Natural killer cell treated with Interleukin-12 subunit alpha and Interleukin-12 subunit beta and Interleukin-15 and Interleukin-18, amount 100 ng/mL, for 72 hours (primary cell): ENCODE measurements at regions not wholly inside any gene's neighbourhood (a gene's known extent, or its start where the extent isn't known, plus 50 kb on each side); places are given as distances from the start of the nearest gene placed in this dataset.
"Not testable (repeated sequence)": the region's sequence is repeated elsewhere in the genome, so short reads cannot be mapped to it uniquely, and the experiment has no call there.

Experiments
- ATAC-seq, 2 donors: fragments of 150-1000 bp; cut with Tn5 transposase in 1 of 2; sonication (Bioruptor Pico), chemical (Tn5 transposase) in 1 of 2; 2 replicates each; pipeline ENCODE4 v1.10.0; 2021
- DNase-seq: peaks from one replicate; pipeline ENCODE4 v3.0.0; 2022; ENCODE audit warnings: low spot score
- H3K27ac Mint-ChIP-seq, 2 donors: 1 replicate in 1 of 2; 2 replicates in 1 of 2; pipeline ENCODE4 v1.8.0; 2022; ENCODE audit warnings: mixed read lengths in 2 of 2, mild to moderate bottlenecking in 1 of 2, moderate library complexity in 1 of 2
- H3K27me3 Mint-ChIP-seq, 2 donors: 1 replicate in 1 of 2; 2 replicates in 1 of 2; pipeline ENCODE4 v1.8.0; 2022; ENCODE audit warnings: mixed read lengths in 2 of 2
- H3K36me3 Mint-ChIP-seq: one replicate; pipeline ENCODE4 v1.8.0; 2022; ENCODE audit warnings: mixed read lengths
- H3K4me1 Mint-ChIP-seq, 2 donors: 1 replicate in 1 of 2; 2 replicates in 1 of 2; pipeline ENCODE4 v1.8.0; 2022; ENCODE audit warnings: low read depth in 2 of 2, mixed read lengths in 2 of 2, mild to moderate bottlenecking in 1 of 2
- H3K4me3 Mint-ChIP-seq: one replicate; pipeline ENCODE4 v1.8.0; 2022; ENCODE audit warnings: mixed read lengths
- H3K9me3 Mint-ChIP-seq: 2 replicates; pipeline ENCODE4 v1.8.0; 2022; ENCODE audit warnings: mixed read lengths

DNA sequence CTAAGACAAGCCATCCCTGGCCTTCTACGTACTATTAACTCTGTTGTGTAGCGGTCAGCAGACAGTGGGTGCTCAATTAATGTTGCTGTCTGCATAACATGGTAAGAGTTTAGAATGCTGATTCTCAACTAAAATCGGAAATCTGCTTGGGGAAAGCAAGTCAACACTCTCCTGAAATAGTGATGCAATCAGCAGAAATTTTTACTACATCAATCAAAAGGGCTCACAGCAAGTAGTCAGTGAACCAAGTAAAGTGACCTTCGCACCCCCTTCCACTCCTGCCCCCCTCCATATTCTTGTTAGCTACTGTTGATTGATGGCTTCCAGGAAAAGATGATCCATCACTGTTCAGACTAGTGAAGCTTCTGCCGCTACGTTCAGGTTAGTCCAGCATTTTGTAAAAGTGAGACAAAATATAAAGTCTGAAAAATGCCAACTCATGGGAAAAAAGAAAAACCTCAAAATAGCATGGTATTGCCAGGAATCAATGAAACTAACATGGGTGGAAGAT lies 247.9 kb downstream of the HNRNPD start:
- DNase-seq: no peak
- no peak overlapping the region for H3K27ac Mint-ChIP-seq
- no peak overlapping the region for H3K4me3 Mint-ChIP-seq
- H3K36me3 Mint-ChIP-seq: no peaks in the 10 kb centered on the region
- no peaks in the 10 kb centered on the region for H3K4me1 Mint-ChIP-seq
- no peaks in the 10 kb centered on the region for H3K9me3 Mint-ChIP-seq
- ATAC-seq: no peak
- H3K27me3 Mint-ChIP-seq: peaks cover 11 to 18% of the 10 kb centered on the region in 2 donors

DNA sequence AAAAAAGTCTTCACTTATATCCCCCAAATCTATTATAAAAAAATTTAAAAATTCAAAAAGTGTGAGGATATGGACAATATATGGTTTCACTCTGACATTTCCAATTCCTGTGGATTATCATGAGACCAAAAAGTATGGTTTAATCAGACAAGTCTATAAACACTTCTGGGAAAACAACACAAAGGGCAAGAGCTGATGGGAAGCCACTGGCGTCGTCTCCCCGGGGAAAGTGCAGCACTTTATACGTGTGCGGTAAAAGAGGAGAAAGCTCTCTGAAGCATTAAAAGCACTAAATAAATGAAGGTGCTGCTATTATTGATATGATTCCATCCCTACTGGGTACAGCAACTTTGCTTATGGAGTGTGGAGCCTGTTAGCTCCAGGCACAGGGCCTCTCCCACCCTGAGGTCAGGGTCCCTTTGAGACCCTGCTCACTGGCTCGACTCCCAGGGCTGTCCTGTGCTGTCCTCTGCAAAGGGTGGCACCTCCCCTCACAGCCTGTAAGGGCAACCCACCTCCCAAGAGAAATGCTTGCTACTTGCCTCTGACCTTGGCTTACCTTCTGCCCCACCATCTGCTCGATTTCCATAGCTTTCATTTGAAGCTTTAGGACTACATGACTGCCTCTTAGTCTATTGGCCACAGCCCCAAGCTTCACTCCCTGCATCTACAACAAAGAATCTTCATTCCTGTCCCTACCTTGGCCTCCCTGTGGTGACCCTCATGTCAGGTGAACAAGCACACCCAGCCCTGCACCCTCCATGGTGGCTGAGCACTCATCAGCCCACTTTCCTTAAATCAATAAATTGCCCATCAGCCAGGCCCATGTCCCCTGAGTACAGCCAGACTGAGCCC lies 248.6 kb downstream of the HNRNPD start:
- ATAC-seq (peak; percentile 45 to 51), DNase-seq (no peak)
- Mint-ChIP-seq H3K27me3 (peaks cover 11 to 18% of the 10 kb centered on the region in 2 donors), H3K36me3 (no peaks in the 10 kb centered on the region), H3K9me3 (no peaks in the 10 kb centered on the region), H3K27ac (no peak overlapping the region), H3K4me1 (no peaks in the 10 kb centered on the region), H3K4me3 (no peak overlapping the region)

DNA sequence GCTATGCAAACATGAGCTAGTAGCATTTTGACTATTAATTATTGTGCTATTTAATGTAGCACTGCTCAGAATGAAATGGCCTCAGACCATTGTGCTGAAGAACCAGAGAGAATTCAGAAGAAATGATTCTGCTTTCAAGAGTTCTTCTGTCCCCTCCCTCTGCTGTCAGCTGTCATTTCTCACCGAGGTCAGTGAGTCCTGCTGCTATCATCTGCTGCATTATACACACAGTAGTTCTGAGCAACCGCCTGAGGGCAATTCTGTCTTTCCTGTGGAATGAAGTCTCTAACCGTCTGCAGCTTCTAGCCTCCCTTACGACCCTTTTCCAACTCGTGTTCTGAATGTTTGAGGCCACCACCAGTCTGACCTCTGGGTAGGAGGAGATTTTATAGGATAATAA lies 249.4 kb downstream of the HNRNPD start:
- H3K36me3 Mint-ChIP-seq: no peaks in the 10 kb centered on the region
- H3K4me3 Mint-ChIP-seq: no peak overlapping the region
- H3K27me3 Mint-ChIP-seq: peaks cover 10 to 17% of the 10 kb centered on the region in 2 donors
- no peaks in the 10 kb centered on the region for H3K4me1 Mint-ChIP-seq
- DNase-seq (no peak), ATAC-seq (no peak)
- no peaks in the 10 kb centered on the region for H3K9me3 Mint-ChIP-seq
- H3K27ac Mint-ChIP-seq: no peak overlapping the region

DNA sequence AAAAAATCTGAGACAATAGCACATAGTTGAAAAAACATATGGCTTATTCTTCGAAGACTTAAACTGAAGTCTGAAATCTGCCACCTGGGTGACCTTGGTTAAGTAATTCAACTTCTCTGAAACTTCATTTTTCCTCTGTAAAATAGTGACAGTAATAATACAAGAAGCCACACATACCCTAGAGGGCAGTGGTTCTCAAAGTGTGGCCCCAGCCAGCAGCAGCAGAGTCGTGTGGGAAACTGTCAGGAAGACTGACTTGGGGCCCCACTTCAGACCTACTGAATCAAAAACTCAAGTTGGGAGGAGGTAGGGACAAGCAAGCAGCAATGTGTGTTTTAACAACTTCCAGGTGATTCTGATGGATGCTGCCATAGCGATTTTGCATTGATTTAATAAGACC lies 249.9 kb downstream of the HNRNPD start:
- Mint-ChIP-seq H3K9me3 (no peaks in the 10 kb centered on the region), H3K4me3 (no peak overlapping the region), H3K4me1 (no peaks in the 10 kb centered on the region), H3K27me3 (peaks cover 6 to 13% of the 10 kb centered on the region in 2 donors), H3K36me3 (no peaks in the 10 kb centered on the region), H3K27ac (no peak overlapping the region)
- DNase-seq (no peak), ATAC-seq (no peak)

DNA sequence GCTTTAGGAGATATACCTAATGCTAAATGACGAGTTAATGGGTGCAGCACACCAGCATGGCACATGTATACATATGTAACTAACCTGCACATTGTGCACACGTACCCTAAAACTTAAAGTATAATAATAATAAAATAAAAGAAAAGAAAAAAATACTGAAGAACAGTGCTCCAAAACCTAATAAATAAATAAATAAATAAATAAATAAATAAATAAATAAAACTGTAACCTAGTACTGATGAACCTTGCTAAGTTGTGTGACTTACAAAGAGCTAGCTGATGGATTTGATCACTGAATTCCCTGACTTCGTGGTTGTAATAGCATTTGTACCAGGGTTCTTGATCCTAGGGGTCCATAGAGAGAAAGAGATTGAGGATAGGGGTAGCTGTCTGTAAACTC lies 258.6 kb downstream of the HNRNPD start:
- not testable (repeated sequence) for H3K27me3 Mint-ChIP-seq, ATAC-seq, H3K27ac Mint-ChIP-seq, DNase-seq, H3K36me3 Mint-ChIP-seq, H3K9me3 Mint-ChIP-seq, H3K4me1 Mint-ChIP-seq, H3K4me3 Mint-ChIP-seq

DNA sequence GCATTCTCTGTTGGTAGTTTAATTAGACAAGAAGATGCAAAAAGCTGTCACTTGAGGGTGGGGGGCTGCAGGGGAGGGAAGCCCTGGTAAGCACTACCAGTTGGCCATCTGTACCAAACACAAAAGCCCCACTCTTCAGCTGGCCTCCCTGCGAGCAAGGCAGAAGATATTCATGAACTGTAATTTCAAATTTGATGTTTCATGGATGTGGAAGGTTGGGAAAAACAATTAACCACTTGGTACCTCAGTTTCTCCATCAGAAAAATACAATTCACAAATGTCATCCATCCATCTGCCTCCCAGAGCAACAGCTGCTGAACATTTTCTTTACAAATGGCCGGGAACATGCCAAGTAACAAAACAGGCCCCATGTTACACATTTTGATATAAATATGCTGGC lies 265.3 kb downstream of the HNRNPD start:
- Mint-ChIP-seq H3K27me3 (peaks cover 4 to 8% of the 10 kb centered on the region in 2 donors), H3K36me3 (no peaks in the 10 kb centered on the region), H3K4me1 (no peaks in the 10 kb centered on the region), H3K9me3 (no peaks in the 10 kb centered on the region), H3K27ac (no peak overlapping the region), H3K4me3 (no peak overlapping the region)
- no peak for DNase-seq
- no peak for ATAC-seq

DNA sequence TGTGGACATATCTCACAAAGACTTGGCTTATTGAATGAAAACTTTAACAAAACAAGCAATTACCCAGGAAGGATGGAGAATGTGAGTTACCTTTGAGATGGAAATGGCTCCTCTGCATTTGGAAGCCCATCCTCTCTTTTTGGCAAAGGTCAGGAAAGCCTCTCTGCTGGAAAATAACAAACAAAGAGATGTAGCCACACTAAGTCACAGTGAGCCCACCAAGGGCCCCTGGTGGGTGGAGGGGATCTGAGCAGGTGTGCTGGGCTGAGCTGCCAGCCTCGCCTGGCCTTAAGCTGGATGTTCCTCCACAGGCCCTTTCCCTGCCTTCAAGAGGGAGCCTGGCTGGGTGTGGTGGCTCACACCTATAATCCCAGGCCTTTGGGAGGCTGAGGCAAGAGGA lies 269.2 kb downstream of the HNRNPD start:
- Mint-ChIP-seq H3K27me3 (peaks cover 4 to 10% of the 10 kb centered on the region in 2 donors), H3K36me3 (no peaks in the 10 kb centered on the region), H3K27ac (no peak overlapping the region), H3K9me3 (no peaks in the 10 kb centered on the region), H3K4me1 (no peaks in the 10 kb centered on the region), H3K4me3 (no peak overlapping the region)
- ATAC-seq (no peak), DNase-seq (no peak)

DNA sequence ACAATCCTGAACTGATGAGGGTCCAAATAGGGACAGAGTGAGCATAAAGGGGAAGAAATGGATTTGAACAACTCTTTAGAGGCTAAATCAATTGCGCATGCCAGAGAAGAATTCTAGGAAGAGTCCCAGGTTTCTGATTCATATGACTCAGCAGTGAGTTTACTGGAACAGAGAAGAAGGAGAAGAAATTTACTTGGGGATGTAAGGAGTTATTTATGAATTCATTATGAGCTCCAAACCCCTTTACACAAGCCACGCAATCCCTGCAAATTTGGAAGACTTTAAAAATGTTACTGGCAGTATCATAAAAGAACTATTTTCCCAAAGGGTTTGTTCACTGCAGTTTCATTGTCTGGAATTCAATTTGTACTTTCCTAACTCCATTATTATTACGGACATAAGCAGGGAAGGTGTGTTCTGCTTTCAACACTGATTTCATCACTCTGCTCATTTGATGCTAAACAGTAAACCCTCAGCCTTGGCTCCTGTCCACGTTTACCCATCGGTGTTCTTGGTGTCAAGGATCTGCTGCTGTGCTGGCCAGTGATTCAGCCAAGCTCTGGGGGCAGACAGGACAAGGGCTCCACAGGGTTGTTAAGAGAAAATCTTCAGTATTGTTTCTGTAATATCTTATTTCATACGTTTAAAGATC lies 273.7 kb downstream of the HNRNPD start:
- ATAC-seq: no peak
- Mint-ChIP-seq H3K36me3 (no peaks in the 10 kb centered on the region), H3K4me1 (no peaks in the 10 kb centered on the region), H3K27me3 (peaks cover 0 to 18% of the 10 kb centered on the region in 2 donors), H3K9me3 (no peaks in the 10 kb centered on the region), H3K4me3 (no peak overlapping the region), H3K27ac (no peak overlapping the region)
- no peak for DNase-seq

DNA sequence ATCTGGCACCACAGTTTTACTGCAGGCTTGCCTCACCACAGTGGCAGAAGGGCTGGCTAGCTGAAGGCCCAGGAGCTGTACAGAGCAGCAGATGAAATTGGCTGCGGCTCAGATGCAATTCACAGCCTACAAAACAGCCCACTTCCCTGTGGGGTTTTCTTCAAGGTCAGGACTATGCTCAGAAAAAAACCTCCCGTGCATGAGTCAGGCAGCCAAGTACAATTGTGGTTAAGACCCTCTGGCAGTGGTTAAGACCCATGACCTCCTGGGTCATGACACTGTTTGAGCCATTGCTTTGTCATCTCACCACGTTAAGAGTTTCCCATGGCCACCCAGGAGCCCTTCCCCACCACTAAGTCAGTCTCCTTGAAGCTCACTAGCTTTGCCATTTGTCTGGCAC lies 276.3 kb downstream of the HNRNPD start:
- H3K27me3 Mint-ChIP-seq: peaks cover 0 to 24% of the 10 kb centered on the region in 2 donors
- H3K4me1 Mint-ChIP-seq: no peaks in the 10 kb centered on the region
- DNase-seq: no peak
- no peaks in the 10 kb centered on the region for H3K9me3 Mint-ChIP-seq
- no peak overlapping the region for H3K27ac Mint-ChIP-seq
- ATAC-seq: peak; percentile 51 to 64
- no peaks in the 10 kb centered on the region for H3K36me3 Mint-ChIP-seq
- H3K4me3 Mint-ChIP-seq: no peak overlapping the region

DNA sequence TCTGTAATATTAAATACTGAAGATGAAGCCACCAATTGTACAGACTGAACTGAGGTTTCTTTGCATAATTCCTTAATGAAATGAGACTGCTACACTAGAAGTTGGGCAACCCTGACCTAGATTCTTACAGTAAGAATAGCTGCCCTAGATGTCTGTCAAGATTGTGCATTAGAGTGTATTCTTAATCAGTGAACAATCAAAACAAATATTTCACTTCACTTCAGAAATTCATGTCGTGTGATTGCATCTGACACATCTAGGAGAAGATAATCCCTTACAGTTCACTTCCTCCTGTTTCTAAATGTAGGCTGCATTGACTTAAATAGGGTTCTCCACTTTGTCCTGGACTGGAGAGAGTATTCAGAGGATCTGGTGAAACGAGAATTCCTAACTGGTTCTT lies 283.1 kb downstream of the HNRNPD start:
- no peak overlapping the region for H3K27ac Mint-ChIP-seq
- no peak overlapping the region for H3K4me3 Mint-ChIP-seq
- peaks cover 0 to 12% of the 10 kb centered on the region in 2 donors for H3K27me3 Mint-ChIP-seq
- no peaks in the 10 kb centered on the region for H3K4me1 Mint-ChIP-seq
- DNase-seq (no peak), ATAC-seq (no peak)
- no peaks in the 10 kb centered on the region for H3K36me3 Mint-ChIP-seq
- no peaks in the 10 kb centered on the region for H3K9me3 Mint-ChIP-seq

DNA sequence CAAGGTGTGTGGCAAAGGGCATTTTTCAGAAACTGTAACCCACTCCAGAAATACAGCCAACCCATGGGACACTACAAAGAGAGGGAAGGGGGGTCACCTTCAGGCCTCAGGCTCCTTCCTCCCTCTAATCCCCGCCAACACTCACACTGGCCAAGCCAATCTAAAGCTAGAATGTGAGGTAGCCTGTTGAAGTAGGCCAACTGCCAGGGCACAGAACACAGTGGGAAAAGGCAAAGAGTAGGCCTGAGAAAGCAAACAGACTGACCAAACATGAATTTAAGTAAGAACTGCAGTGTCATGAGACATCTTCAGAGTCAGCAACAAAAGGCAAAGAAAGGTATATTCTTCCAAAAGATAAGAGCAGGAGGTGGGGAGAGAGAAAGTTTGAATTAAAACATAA lies 289.0 kb downstream of the HNRNPD start:
- no peaks in the 10 kb centered on the region for H3K9me3 Mint-ChIP-seq
- no peaks in the 10 kb centered on the region for H3K36me3 Mint-ChIP-seq
- no peak overlapping the region for H3K4me3 Mint-ChIP-seq
- DNase-seq (no peak), ATAC-seq (no peak)
- H3K27ac Mint-ChIP-seq: no peak overlapping the region
- no peaks in the 10 kb centered on the region for H3K4me1 Mint-ChIP-seq
- peaks cover 0 to 10% of the 10 kb centered on the region in 2 donors for H3K27me3 Mint-ChIP-seq

DNA sequence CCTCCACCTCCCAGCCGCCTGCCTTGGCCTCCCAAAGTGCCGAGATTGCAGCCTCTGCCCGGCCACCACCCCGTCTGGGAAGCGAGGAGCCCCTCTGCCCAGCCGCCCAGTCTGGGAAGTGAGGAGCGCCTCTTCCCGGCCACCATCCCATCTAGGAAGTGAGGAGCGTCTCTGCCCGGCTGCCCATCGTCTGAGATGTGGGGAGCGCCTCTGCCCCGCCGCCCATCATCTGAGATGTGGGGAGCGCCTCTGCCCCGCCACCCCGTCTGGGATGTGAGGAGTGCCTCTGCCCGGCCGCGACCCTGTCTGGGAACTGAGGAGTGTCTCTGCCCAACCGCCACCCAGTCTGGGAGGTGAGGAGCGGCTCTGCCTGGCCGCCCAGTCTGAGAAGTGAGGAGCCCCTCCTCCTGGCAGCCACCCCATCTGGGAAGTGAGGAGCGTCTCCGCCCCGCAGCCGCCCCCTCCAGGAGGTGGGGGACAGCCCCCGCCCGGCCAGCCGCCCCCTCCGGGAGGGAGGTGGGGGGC lies 296.3 kb downstream of the HNRNPD start:
- not testable (repeated sequence) for DNase-seq, H3K27ac Mint-ChIP-seq, ATAC-seq, H3K36me3 Mint-ChIP-seq, H3K4me3 Mint-ChIP-seq, H3K9me3 Mint-ChIP-seq, H3K4me1 Mint-ChIP-seq
- peaks cover 4 to 17% of the 10 kb centered on the region in 2 donors for H3K27me3 Mint-ChIP-seq

DNA sequence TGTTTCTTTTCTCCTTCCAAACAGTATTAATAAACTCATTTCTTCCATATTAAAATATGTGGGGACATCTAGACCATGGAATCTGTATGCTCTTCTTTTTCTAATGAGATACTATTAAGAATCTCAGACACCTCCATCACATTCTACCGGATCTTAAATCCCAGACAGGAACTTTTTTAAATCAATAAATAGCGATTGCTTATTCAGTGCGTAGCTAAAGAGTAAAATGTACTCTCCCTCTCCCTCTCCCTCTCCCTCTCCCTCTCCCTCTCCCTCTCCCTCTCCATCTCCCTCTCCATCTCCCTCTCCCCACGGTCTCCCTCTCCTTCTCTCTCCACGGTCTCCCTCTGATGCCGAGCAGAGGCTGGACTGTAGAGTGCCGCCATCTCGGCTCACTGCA lies 297.0 kb downstream of the HNRNPD start:
- ATAC-seq: no peak

DNA sequence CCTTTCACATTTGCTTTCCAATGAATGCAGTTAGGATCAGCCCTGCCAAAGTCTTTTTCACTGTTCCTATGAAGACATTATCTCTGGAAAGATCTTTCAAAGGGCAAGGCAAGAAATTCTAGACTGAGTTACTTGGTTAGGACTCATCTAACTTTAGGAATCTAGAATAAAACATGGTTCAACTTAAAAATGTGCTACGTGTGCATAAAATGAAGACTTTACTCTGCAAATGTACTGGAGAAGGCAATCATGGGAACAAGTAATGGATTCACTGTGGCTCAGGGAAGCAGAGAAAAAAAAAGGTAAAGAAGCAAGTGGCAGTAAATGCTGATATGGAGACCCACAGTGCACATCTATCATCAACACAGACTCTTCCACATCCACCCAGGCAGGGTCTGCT lies 297.4 kb downstream of the HNRNPD start:
- peaks cover 4 to 7% of the 10 kb centered on the region in 2 donors for H3K27me3 Mint-ChIP-seq
- H3K4me1 Mint-ChIP-seq: no peaks in the 10 kb centered on the region
- DNase-seq (no peak), ATAC-seq (no peak)
- H3K4me3 Mint-ChIP-seq: no peak overlapping the region
- no peaks in the 10 kb centered on the region for H3K36me3 Mint-ChIP-seq
- H3K27ac Mint-ChIP-seq: no peak overlapping the region
- no peaks in the 10 kb centered on the region for H3K9me3 Mint-ChIP-seq

More for the DNA sequence above, 297.0 kb downstream of the HNRNPD start:
- Mint-ChIP-seq H3K27ac (no peak overlapping the region), H3K4me3 (no peak overlapping the region), H3K9me3 (no peaks in the 10 kb centered on the region), H3K27me3 (peaks cover 4 to 12% of the 10 kb centered on the region in 2 donors), H3K36me3 (no peaks in the 10 kb centered on the region), H3K4me1 (no peaks in the 10 kb centered on the region)
- no peak for DNase-seq
